Muscle of leg (tissue), 3 donors: ENCODE measurements at regions not wholly inside any gene's neighbourhood (a gene's known extent, or its start where the extent isn't known, plus 50 kb on each side); places are given as distances from the start of the nearest gene placed in this dataset.

Experiments used
- DNase-seq: peaks from one replicate; pipeline ENCODE4 v3.0.0; 2013
- H3K27ac ChIP-seq: one replicate; pipeline ENCODE4 v1.5.1; 2013; ENCODE audit warnings: mild to moderate bottlenecking, low read length, control low read depth
- H3K27me3 ChIP-seq: one replicate; pipeline ENCODE4 v1.6.1; 2013; ENCODE audit warnings: low read length; ENCODE audit not compliant: control insufficient read depth, insufficient read depth
- H3K36me3 ChIP-seq: one replicate; pipeline ENCODE4 v1.6.1; 2013; ENCODE audit warnings: low read length; ENCODE audit not compliant: control insufficient read depth, insufficient read depth
- H3K4me1 ChIP-seq: one replicate; pipeline ENCODE4 v1.6.1; 2013; ENCODE audit warnings: low read length; ENCODE audit not compliant: control insufficient read depth, insufficient read depth
- H3K4me3 ChIP-seq: one replicate; pipeline ENCODE4 v1.5.1; 2013; ENCODE audit warnings: low read length, control low read depth
- H3K9me3 ChIP-seq: replicated peaks from 2 replicates; pipeline ENCODE4 v1.6.1; 2013; ENCODE audit warnings: low read depth, low read length; ENCODE audit not compliant: control insufficient read depth
- WGBS: methylation state at CpG from one replicate; pipeline ENCODE4 v1.1.5; 2013; ENCODE audit warnings: missing lambda C conversion rate; ENCODE audit not compliant: insufficient coverage; 5-methylcytosine and 5-hydroxymethylcytosine counted together

GRCh38 chr6:168724669-168725570, 283.9 kb downstream of the SMOC2 start:
- Histone ChIP-seq H3K4me3 (no peak overlapping the region), H3K9me3 (no peaks in the 10 kb centered on the region), H3K4me1 (peaks cover 17% of the 10 kb centered on the region), H3K27me3 (no peaks in the 10 kb centered on the region), H3K27ac (no peak overlapping the region), H3K36me3 (no peaks in the 10 kb centered on the region)
- DNase-seq = peak; percentile 64
- WGBS = 30% methylated on average over 3 of the region's 10 CpGs

- WGBS = 100% methylated on average over 1 of the region's 1 CpG
- Histone ChIP-seq H3K4me3 (no peak overlapping the region), H3K4me1 (peaks cover 17% of the 10 kb centered on the region), H3K27ac (no peak overlapping the region), H3K27me3 (no peaks in the 10 kb centered on the region), H3K36me3 (no peaks in the 10 kb centered on the region), H3K9me3 (no peaks in the 10 kb centered on the region)
- DNase-seq = no peak
These were observed 283.0 kb downstream of the SMOC2 start for GRCh38 chr6:168724033-168724432.

- DNase-seq = no peak
- 93% methylated on average over 3 of the region's 4 CpGs for WGBS
- no peak overlapping the region for H3K4me3 ChIP-seq
- no peaks in the 10 kb centered on the region for H3K9me3 ChIP-seq
- no peaks in the 10 kb centered on the region for H3K27me3 ChIP-seq
- H3K4me1 ChIP-seq = peaks cover 9% of the 10 kb centered on the region
- H3K36me3 ChIP-seq = no peaks in the 10 kb centered on the region
- no peak overlapping the region for H3K27ac ChIP-seq
These were observed 281.4 kb downstream of the SMOC2 start for GRCh38 chr6:168722397-168722796.

GRCh38 chr6:168721571-168721970, 280.6 kb downstream of the SMOC2 start:
- H3K27ac ChIP-seq = no peak overlapping the region
- DNase-seq = no peak
- peaks cover 7% of the 10 kb centered on the region for H3K4me1 ChIP-seq
- H3K27me3 ChIP-seq = peaks cover 3% of the 10 kb centered on the region
- no peaks in the 10 kb centered on the region for H3K9me3 ChIP-seq
- 94% methylated on average over 5 of the region's 6 CpGs for WGBS
- no peak overlapping the region for H3K4me3 ChIP-seq
- H3K36me3 ChIP-seq = no peaks in the 10 kb centered on the region

DNA sequence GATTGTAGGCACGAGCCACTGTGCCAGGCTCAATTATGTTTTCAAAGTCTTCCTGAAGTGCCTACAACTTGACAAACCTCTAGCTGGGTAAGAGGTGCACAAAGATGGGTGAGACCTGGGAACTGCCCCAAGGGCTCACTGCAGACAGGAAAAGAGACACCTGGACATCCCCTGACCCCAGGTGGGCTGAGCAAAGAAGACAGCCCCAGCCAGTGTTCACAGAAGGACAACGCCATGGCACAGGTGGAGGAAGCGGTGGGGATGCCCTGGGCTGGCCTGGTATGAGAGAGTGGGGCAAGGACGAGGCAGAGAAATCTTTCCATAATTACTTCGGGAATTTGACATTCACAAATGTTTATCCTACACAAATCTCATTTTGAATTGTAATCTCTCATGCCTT, 278.9 kb downstream of the SMOC2 start:
- no peaks in the 10 kb centered on the region for H3K9me3 ChIP-seq
- H3K4me3 ChIP-seq = no peak overlapping the region
- no peak overlapping the region for H3K27ac ChIP-seq
- H3K27me3 ChIP-seq = peaks cover 6% of the 10 kb centered on the region
- peaks cover 2% of the 10 kb centered on the region for H3K4me1 ChIP-seq
- DNase-seq = no peak
- H3K36me3 ChIP-seq = no peaks in the 10 kb centered on the region
- WGBS = no CpG with 5 or more reads among the region's 5 CpGs

- WGBS = 88% methylated on average over 8 of the region's 14 CpGs
- Histone ChIP-seq H3K27ac (no peak overlapping the region), H3K9me3 (no peaks in the 10 kb centered on the region), H3K27me3 (peaks cover 6% of the 10 kb centered on the region), H3K36me3 (no peaks in the 10 kb centered on the region), H3K4me3 (no peak overlapping the region), H3K4me1 (no peaks in the 10 kb centered on the region)
- DNase-seq = no peak
These were observed 278.0 kb downstream of the SMOC2 start for GRCh38 chr6:168718821-168719475.
